Frontal cortex (tissue), 3 donors: ENCODE measurements at regions not wholly inside any gene's neighbourhood (a gene's known extent, or its start where the extent isn't known, plus 50 kb on each side); places are given as distances from the start of the nearest gene placed in this dataset.

Experiments
- DNase-seq, 2 donors: peaks; one replicate each; pipeline ENCODE4 v3.0.0; 2012; ENCODE audit warnings: low spot score in 2 of 2
- FAIRE-seq: peaks from 2 replicates; lab custom pipeline; 2012; peaks lifted over from hg19 to GRCh38; lab: Jason Lieb, UNC
- donor health status: control.
- donor health status: control.
- donor health status: control.

GRCh38 chr7:25807086-25807611 lies 344.8 kb upstream of the NFE2L3 start:
- no peak for DNase-seq
- FAIRE-seq, result no peak

GRCh38 chr7:25809441-25809840 lies 342.6 kb upstream of the NFE2L3 start:
- FAIRE-seq (no peak), DNase-seq (no peak)

GRCh38 chr7:25812086-25812850 lies 339.7 kb upstream of the NFE2L3 start:
- DNase-seq (no peak), FAIRE-seq (no peak)

GRCh38 chr7:25813381-25813780 lies 338.6 kb upstream of the NFE2L3 start:
- DNase-seq (no peak), FAIRE-seq (no peak)

- FAIRE-seq, result no peak
- DNase-seq, result no peak
These were observed 336.3 kb upstream of the NFE2L3 start for GRCh38 chr7:25815711-25816110.

GRCh38 chr7:25820432-25821040 lies 331.5 kb upstream of the NFE2L3 start:
- no peak for FAIRE-seq
- DNase-seq, result no peak

- no peak for FAIRE-seq
These were observed 330.8 kb upstream of the NFE2L3 start for GRCh38 chr7:25821225-25821624.

GRCh38 chr7:25822823-25823222 lies 329.2 kb upstream of the NFE2L3 start:
- no peak for FAIRE-seq
- DNase-seq, result no peak

More at GRCh38 chr7:25821225-25821624, 330.8 kb upstream of the NFE2L3 start:
- no peak for DNase-seq

GRCh38 chr7:25823571-25823970 lies 328.4 kb upstream of the NFE2L3 start:
- no peak for FAIRE-seq
- DNase-seq, result no peak

GRCh38 chr7:25828468-25828867 lies 323.5 kb upstream of the NFE2L3 start:
- FAIRE-seq (no peak), DNase-seq (no peak)

GRCh38 chr7:25829663-25830062 lies 322.3 kb upstream of the NFE2L3 start:
- DNase-seq, result no peak

GRCh38 chr7:25830215-25830614 lies 321.8 kb upstream of the NFE2L3 start:
- FAIRE-seq, result no peak

More at GRCh38 chr7:25829663-25830062, 322.3 kb upstream of the NFE2L3 start:
- no peak for FAIRE-seq

GRCh38 chr7:25831062-25831691 lies 320.8 kb upstream of the NFE2L3 start:
- no peak for FAIRE-seq

More at GRCh38 chr7:25830215-25830614, 321.8 kb upstream of the NFE2L3 start:
- DNase-seq, result no peak

GRCh38 chr7:25831831-25832411 lies 320.1 kb upstream of the NFE2L3 start:
- no peak for FAIRE-seq

More at GRCh38 chr7:25831062-25831691, 320.8 kb upstream of the NFE2L3 start:
- no peak for DNase-seq

GRCh38 chr7:25832456-25832855 lies 319.5 kb upstream of the NFE2L3 start:
- peak; percentile 81 for FAIRE-seq
- no peak for DNase-seq

More at GRCh38 chr7:25831831-25832411, 320.1 kb upstream of the NFE2L3 start:
- no peak for DNase-seq

GRCh38 chr7:25832929-25833328 lies 319.1 kb upstream of the NFE2L3 start:
- FAIRE-seq, result no peak
- DNase-seq, result no peak

- FAIRE-seq, result no peak
- no peak for DNase-seq
These were observed 317.9 kb upstream of the NFE2L3 start for GRCh38 chr7:25834050-25834449.

GRCh38 chr7:25835197-25835596 lies 316.8 kb upstream of the NFE2L3 start:
- DNase-seq (no peak), FAIRE-seq (no peak)

- no peak for FAIRE-seq
These were observed 312.8 kb upstream of the NFE2L3 start for GRCh38 chr7:25839084-25839769.

More at GRCh38 chr7:25839084-25839769, 312.8 kb upstream of the NFE2L3 start:
- no peak for DNase-seq
